Ascending aorta (tissue), 2 donors: ENCODE measurements at regions not wholly inside any gene's neighbourhood (a gene's known extent, or its start where the extent isn't known, plus 50 kb on each side); places are given as distances from the start of the nearest gene placed in this dataset.

ENCODE experiments used
- DNase-seq, 2 donors: peaks; one replicate each; pipeline ENCODE4 v3.0.0-alpha.2; 2019; ENCODE audit warnings: low spot score in 2 of 2
- H3K27ac ChIP-seq, 2 donors: fragments of 200-600 bp; sonication (generic); one replicate each; pipeline ENCODE4 v1.5.1; 2016 to 2017; ENCODE audit warnings: mild to moderate bottlenecking in 1 of 2
- H3K27me3 ChIP-seq: fragments of 200-600 bp; sonication (generic); one replicate; pipeline ENCODE4 v1.5.1; 2017
- H3K36me3 ChIP-seq, 2 donors: fragments of 200-600 bp; sonication (generic); one replicate each; pipeline ENCODE4 v1.5.1; 2016
- H3K4me1 ChIP-seq, 2 donors: fragments of 200-600 bp; sonication (generic); one replicate each; pipeline ENCODE4 v1.5.1; 2016 to 2017; ENCODE audit warnings: mild to moderate bottlenecking in 1 of 2
- H3K4me3 ChIP-seq, 2 donors: fragments of 200-600 bp; sonication (generic); one replicate each; pipeline ENCODE4 v1.5.1; 2016 to 2017; ENCODE audit warnings: mild to moderate bottlenecking in 1 of 2
- H3K9me3 ChIP-seq, 2 donors: fragments of 200-600 bp; sonication (generic); one replicate each; pipeline ENCODE4 v1.5.1; 2016
- intact Hi-C: fragments of 100-400 bp; cut with DNase I; formaldehyde crosslinking; loops from one replicate; pipeline ENCODE4 v1.15.1; 2023
- TF ChIP-seq, protein P1 (sequence below), 3 experiments: fragments of 200-600 bp in 2 of 3; fragments of 450-650 bp in 1 of 3; sonication (generic) in 2 of 3; IDR thresholded peaks; one replicate each; pipeline ENCODE4 v1.5.1; 2016 to 2019; ENCODE audit warnings: antibody characterized with exemption in 3 of 3, mild to moderate bottlenecking in 1 of 3, moderate library complexity in 1 of 3

DNA sequence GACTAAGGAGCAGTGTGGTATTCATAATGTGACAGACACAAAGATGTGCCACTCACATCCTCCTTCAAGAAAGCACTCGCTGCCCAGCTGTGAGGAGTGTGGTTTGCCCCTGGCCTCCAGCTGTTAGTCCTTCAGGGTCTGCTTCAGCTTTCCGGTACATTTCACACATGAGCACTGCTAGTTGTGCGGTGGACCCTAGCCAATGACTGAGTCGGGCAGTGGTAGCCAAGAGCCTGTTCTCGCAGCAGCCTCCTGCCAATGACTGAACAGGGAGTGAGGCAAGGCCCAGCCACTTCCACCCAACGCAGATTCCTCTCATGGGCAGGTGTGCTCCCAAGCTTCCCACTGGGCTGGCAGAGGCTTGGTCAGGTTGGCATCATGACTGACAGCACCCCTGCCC, 254.3 kb downstream of the RBM43 start:
- TF ChIP-seq, protein P1, sequence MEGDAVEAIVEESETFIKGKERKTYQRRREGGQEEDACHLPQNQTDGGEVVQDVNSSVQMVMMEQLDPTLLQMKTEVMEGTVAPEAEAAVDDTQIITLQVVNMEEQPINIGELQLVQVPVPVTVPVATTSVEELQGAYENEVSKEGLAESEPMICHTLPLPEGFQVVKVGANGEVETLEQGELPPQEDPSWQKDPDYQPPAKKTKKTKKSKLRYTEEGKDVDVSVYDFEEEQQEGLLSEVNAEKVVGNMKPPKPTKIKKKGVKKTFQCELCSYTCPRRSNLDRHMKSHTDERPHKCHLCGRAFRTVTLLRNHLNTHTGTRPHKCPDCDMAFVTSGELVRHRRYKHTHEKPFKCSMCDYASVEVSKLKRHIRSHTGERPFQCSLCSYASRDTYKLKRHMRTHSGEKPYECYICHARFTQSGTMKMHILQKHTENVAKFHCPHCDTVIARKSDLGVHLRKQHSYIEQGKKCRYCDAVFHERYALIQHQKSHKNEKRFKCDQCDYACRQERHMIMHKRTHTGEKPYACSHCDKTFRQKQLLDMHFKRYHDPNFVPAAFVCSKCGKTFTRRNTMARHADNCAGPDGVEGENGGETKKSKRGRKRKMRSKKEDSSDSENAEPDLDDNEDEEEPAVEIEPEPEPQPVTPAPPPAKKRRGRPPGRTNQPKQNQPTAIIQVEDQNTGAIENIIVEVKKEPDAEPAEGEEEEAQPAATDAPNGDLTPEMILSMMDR (IDR thresholded peaks at IDR 0.05): no peak
- Histone ChIP-seq H3K27ac (no peak overlapping the region), H3K9me3 (no peaks in the 10 kb centered on the region), H3K4me1 (no peaks in the 10 kb centered on the region), H3K27me3 (no peaks in the 10 kb centered on the region), H3K36me3 (no peaks in the 10 kb centered on the region), H3K4me3 (no peak overlapping the region)
- no peak for DNase-seq
- intact Hi-C loops: no loop called here

DNA sequence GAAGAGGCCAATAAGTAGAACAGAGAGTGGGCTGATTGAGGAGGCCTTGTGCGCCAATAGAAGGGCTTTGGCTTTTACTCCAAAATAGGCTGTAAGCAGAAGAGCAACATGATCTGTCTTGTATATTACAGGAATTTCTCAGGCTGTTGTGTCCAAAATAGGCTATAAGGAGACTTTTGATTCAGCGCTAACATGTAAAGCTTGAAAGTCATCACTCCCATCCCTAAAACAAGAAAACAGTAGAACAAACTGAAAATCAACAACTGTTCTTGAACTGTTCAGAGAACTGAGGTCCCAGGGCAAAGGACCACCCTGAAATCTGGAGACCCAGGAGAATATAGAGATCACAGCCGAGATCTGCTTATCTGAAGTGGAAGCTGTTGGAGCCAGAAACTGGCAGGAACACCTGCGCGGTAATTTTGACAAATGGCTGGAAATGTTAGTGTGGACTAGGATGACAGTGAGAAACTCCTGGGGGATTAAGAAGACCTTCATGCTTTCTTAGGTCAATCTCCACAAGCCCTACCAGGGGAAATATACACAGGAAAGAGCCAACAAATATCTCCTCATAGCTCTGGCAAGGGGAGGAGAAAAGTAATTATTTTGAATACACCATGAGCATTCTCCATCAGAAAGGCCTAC, 258.6 kb downstream of the RBM43 start:
- TF ChIP-seq, protein P1 (IDR thresholded peaks at IDR 0.05): no peak
- intact Hi-C loops: no loop called here

GRCh38 chr2:150997702-150998440, 263.8 kb downstream of the RBM43 start:
- no peaks in the 10 kb centered on the region for H3K27me3 ChIP-seq
- no peak overlapping the region for H3K27ac ChIP-seq
- TF ChIP-seq, protein P1 (IDR thresholded peaks at IDR 0.05): no peak
- intact Hi-C loops: no loop called here
- H3K36me3 ChIP-seq: no peaks in the 10 kb centered on the region
- DNase-seq: no peak
- H3K4me3 ChIP-seq: no peak overlapping the region
- no peaks in the 10 kb centered on the region for H3K4me1 ChIP-seq
- no peaks in the 10 kb centered on the region for H3K9me3 ChIP-seq

More for the DNA sequence above, 258.6 kb downstream of the RBM43 start:
- no peak overlapping the region for H3K27ac ChIP-seq
- H3K27me3 ChIP-seq: no peaks in the 10 kb centered on the region
- H3K4me1 ChIP-seq: no peaks in the 10 kb centered on the region
- no peaks in the 10 kb centered on the region for H3K9me3 ChIP-seq
- no peak overlapping the region for H3K4me3 ChIP-seq
- DNase-seq: no peak
- H3K36me3 ChIP-seq: no peaks in the 10 kb centered on the region

DNA sequence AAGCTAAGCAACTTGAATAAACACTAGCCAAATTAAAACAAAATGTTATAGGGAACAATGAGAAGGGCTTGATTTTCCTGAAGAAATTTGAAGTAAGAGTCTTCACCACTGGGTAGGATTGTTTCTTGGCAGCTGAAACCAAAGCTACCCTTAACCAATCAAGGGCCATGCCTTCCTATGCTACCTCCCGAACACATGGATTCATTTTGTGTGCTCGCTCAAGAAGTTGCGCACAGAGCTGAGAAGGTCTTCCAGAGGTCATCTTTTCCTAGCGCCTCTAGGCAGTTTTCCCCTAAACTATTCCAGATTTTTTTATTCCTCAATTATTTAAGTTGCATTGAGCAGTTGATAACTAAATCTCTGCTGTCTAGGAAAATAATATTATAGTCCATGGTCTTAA, 264.6 kb downstream of the RBM43 start:
- Histone ChIP-seq H3K9me3 (no peaks in the 10 kb centered on the region), H3K4me3 (no peak overlapping the region), H3K36me3 (no peaks in the 10 kb centered on the region), H3K4me1 (no peaks in the 10 kb centered on the region), H3K27me3 (no peaks in the 10 kb centered on the region), H3K27ac (no peak overlapping the region)
- intact Hi-C loops: no loop called here
- no peak for DNase-seq
- TF ChIP-seq, protein P1 (IDR thresholded peaks at IDR 0.05): no peak

- Histone ChIP-seq H3K27ac (no peak overlapping the region), H3K4me1 (no peaks in the 10 kb centered on the region), H3K9me3 (peaks cover 0 to 3% of the 10 kb centered on the region in 2 donors), H3K27me3 (no peaks in the 10 kb centered on the region), H3K36me3 (no peaks in the 10 kb centered on the region), H3K4me3 (no peak overlapping the region)
- no peak for DNase-seq
- TF ChIP-seq, protein P1 (IDR thresholded peaks at IDR 0.05): no peak
- intact Hi-C loops: no loop called here
Measured at GRCh38 chr2:150994076-150994475, 267.6 kb downstream of the RBM43 start.
